K562 (cell line): ENCODE measurements at regions not wholly inside any gene's neighbourhood (a gene's known extent, or its start where the extent isn't known, plus 50 kb on each side); places are given as distances from the start of the nearest gene placed in this dataset.

ENCODE experiments used
- ATAC-seq: fragments of 200-7000 bp; cut with Tn5 transposase; 3 replicates; pipeline ENCODE4 v1.9.1; 2020; ENCODE audit warnings: moderate library complexity
- BruUV-seq: library from RNA; stranded (reverse); fragments of 400-500 nt; replicated peaks from 2 replicates; lab custom pipeline; 2021; lab: Mats Ljungman, UMichigan
- CTCF ChIA-PET: fragments of 300-600 bp; formaldehyde crosslinking; extraction: SDS; loops from one replicate; lab custom pipeline; 2021; ENCODE audit warnings: low intra/inter-chr PET ratio; lab: Yijun Ruan, JAX
- POLR2A ChIA-PET: fragments of 300-600, 350-650 bp; sonication (Branson Sonifier 250); formaldehyde crosslinking; extraction: SDS; loops from one replicate; lab custom pipeline; 2021; ENCODE audit warnings: antibody characterized with exemption, inconsistent platforms; lab: Yijun Ruan, JAX
- DNase-seq, 4 experiments: peaks; one replicate each; pipeline versions ENCODE4 v3.0.0 to v3.0.0-alpha.2; 2011 to 2018; ENCODE audit warnings: low spot score in 3 of 4, mixed read lengths in 3 of 4; ENCODE audit errors: extremely low read depth in 1 of 4
- FAIRE-seq: peaks from 2 replicates; lab custom pipeline; 2011; peaks lifted over from hg19 to GRCh38; lab: Jason Lieb, UNC
- H2AFZ ChIP-seq: 2 replicates; pipeline ENCODE4 v1.6.0; 2011; ENCODE audit warnings: low read depth, low read length, control low read depth, inconsistent platforms
- H3K27ac ChIP-seq: fragments of 200-600 bp; 3 replicates; pipeline ENCODE4 v1.8.0; 2011; ENCODE audit warnings: low read depth, mild to moderate bottlenecking, control low read depth, inconsistent platforms, low read length, moderate library complexity, mixed read lengths; ENCODE audit errors: extremely low read depth
- H3K27me3 ChIP-seq, 2 experiments: fragments of 300-600 bp in 1 of 2; 2 replicates in 1 of 2; 3 replicates in 1 of 2; pipeline versions ENCODE4 v1.6.0 to v1.8.0; 2011; ENCODE audit warnings: inconsistent platforms in 2 of 2, low read length in 2 of 2, mild to moderate bottlenecking in 1 of 2, mixed read lengths in 1 of 2, moderate library complexity in 1 of 2; ENCODE audit not compliant: control insufficient read depth in 2 of 2, insufficient read depth in 2 of 2
- H3K36me3 ChIP-seq: fragments of 300-600 bp; 3 replicates; pipeline ENCODE4 v1.8.0; 2011; ENCODE audit warnings: mild to moderate bottlenecking, low read length, inconsistent platforms; ENCODE audit not compliant: control insufficient read depth, insufficient read depth
- H3K4me1 ChIP-seq, 2 experiments: fragments of 200-600 bp in 1 of 2; replicated peaks in 1 of 2; 2 replicates in 1 of 2; 3 replicates in 1 of 2; pipeline versions ENCODE4 v1.5.1 to v1.8.0; 2011; ENCODE audit warnings: inconsistent platforms in 2 of 2, low read length in 2 of 2, mild to moderate bottlenecking in 1 of 2, mixed read lengths in 1 of 2, moderate library complexity in 1 of 2; ENCODE audit not compliant: control insufficient read depth in 2 of 2, insufficient read depth in 2 of 2
- H3K4me2 ChIP-seq: 2 replicates; pipeline ENCODE4 v1.6.1; 2011; ENCODE audit warnings: low read length, control low read depth, inconsistent platforms, mixed read lengths; ENCODE audit not compliant: insufficient read depth
- H3K4me3 ChIP-seq: fragments of 200-600 bp; sonication (generic), shearing (Covaris generic); 2 replicates; pipeline ENCODE4 v1.5.1; 2016; ENCODE audit warnings: control low read depth, inconsistent platforms
- H3K79me2 ChIP-seq: fragments of 200-600 bp; 3 replicates; pipeline ENCODE4 v1.8.0; 2011; ENCODE audit warnings: low read length, inconsistent platforms; ENCODE audit not compliant: control insufficient read depth, insufficient read depth
- H3K9ac ChIP-seq, 2 experiments: 2 replicates each; pipeline versions ENCODE4 v1.6.0 to v1.6.1; 2011; ENCODE audit warnings: low read depth in 2 of 2, low read length in 2 of 2, control low read depth in 1 of 2, inconsistent platforms in 1 of 2, mild to moderate bottlenecking in 1 of 2, mixed read lengths in 1 of 2; ENCODE audit not compliant: insufficient read depth in 1 of 2
- H3K9me1 ChIP-seq: one replicate; pipeline ENCODE4 v1.6.0; 2011; ENCODE audit warnings: inconsistent platforms, mild to moderate bottlenecking, low read length, moderate library complexity; ENCODE audit not compliant: control insufficient read depth, insufficient read depth
- H3K9me3 ChIP-seq: replicated peaks from 2 replicates; pipeline ENCODE4 v1.5.1; 2011; ENCODE audit warnings: low read depth, low read length, inconsistent platforms; ENCODE audit not compliant: control insufficient read depth, insufficient read depth
- H4K20me1 ChIP-seq: replicated peaks from 2 replicates; pipeline ENCODE4 v1.6.1; 2011; ENCODE audit warnings: low read length, inconsistent platforms, mixed read lengths; ENCODE audit not compliant: control insufficient read depth, insufficient read depth
- CEBPZ ChIP-seq: fragments of 150-350 bp; IDR thresholded peaks from 2 replicates; pipeline ENCODE4 v1.6.1; 2014; ENCODE audit warnings: low read depth, mild to moderate bottlenecking, low read length, borderline replicate concordance
- CTBP1 ChIP-seq: fragments of 450-650 bp; IDR thresholded peaks from 2 replicates; pipeline ENCODE4 v1.6.1; 2016; ENCODE audit warnings: borderline replicate concordance
- DPF2 ChIP-seq: fragments of 450-650 bp; IDR thresholded peaks from 2 replicates; pipeline ENCODE4 v1.6.1; 2016
- EP400 ChIP-seq: fragments of 450-650 bp; IDR thresholded peaks from 2 replicates; pipeline ENCODE4 v1.6.1; 2017; ENCODE audit warnings: antibody characterized with exemption, mild to moderate bottlenecking, moderate library complexity
- FOXP4 ChIP-seq: sonication (generic); formaldehyde crosslinking; IDR thresholded peaks from 2 replicates; pipeline ENCODE4 v1.8.0; 2022; ENCODE audit warnings: mild to moderate bottlenecking, missing genetic modification reagents, borderline replicate concordance
- MTA1 ChIP-seq: fragments of 450-650 bp; IDR thresholded peaks from 2 replicates; pipeline ENCODE4 v1.6.1; 2017; ENCODE audit warnings: borderline replicate concordance
- MXI1 ChIP-seq: IDR thresholded peaks from 2 replicates; pipeline ENCODE4 v1.6.1; 2011; ENCODE audit warnings: low read depth, mild to moderate bottlenecking, improper control_type of control experiment, low read length
- NFRKB ChIP-seq: fragments of 450-650 bp; IDR thresholded peaks from 2 replicates; pipeline ENCODE4 v1.6.1; 2016; ENCODE audit warnings: low read depth
- NRF1 ChIP-seq, 2 experiments: fragments of 450-650 bp; IDR thresholded peaks in 1 of 2; conservative IDR thresholded peaks in 1 of 2; 2 replicates each; pipeline ENCODE4 v1.6.1; 2014; ENCODE audit warnings: mild to moderate bottlenecking in 2 of 2
- PKNOX1 ChIP-seq: fragments of 450-650 bp; IDR thresholded peaks from 2 replicates; pipeline ENCODE4 v1.6.1; 2016
- PRPF4 ChIP-seq: fragments of 200-400 bp; formaldehyde crosslinking; IDR thresholded peaks from one replicate; pipeline ENCODE4 v1.6.1; 2017; ENCODE audit warnings: low read length, low read depth, mild to moderate bottlenecking; ENCODE audit not compliant: insufficient read depth, poor library complexity, severe bottlenecking
- RHOXF2B ChIP-seq: fragments of 250-450 bp; sonication (Bioruptor Pico); conservative IDR thresholded peaks from 2 replicates; pipeline ENCODE4 v1.5.1; 2021
- TFE3 ChIP-seq: fragments of 450-650 bp; formaldehyde crosslinking; IDR thresholded peaks from 2 replicates; pipeline ENCODE4 v1.4.0; 2020; ENCODE audit warnings: mild to moderate bottlenecking, mixed read lengths
- ZBTB8A ChIP-seq: fragments of 450-650 bp; IDR thresholded peaks from 2 replicates; pipeline ENCODE4 v1.6.1; 2018; ENCODE audit warnings: mild to moderate bottlenecking, moderate library complexity; ENCODE audit not compliant: partially characterized antibody
- ZNF354B ChIP-seq: fragments of 250-450 bp; sonication (Bioruptor Pico); IDR thresholded peaks from 2 replicates; pipeline ENCODE4 v1.4.0; 2020
- ZNF551 ChIP-seq: fragments of 250-450 bp; sonication (Bioruptor Pico); IDR thresholded peaks from 2 replicates; pipeline ENCODE4 v1.5.0; 2021; ENCODE audit warnings: mild to moderate bottlenecking, moderate library complexity
- WGBS: fragments of 100-300 bp; shearing (Covaris generic); methylation state at CpG from one replicate; pipeline ENCODE4 v1.1.6; 2016; ENCODE audit warnings: low coverage, mixed read lengths; ENCODE audit not compliant: insufficient coverage; ENCODE audit errors: missing lambda C conversion rate; 5-methylcytosine and 5-hydroxymethylcytosine counted together
- in situ Hi-C: fragments of 300-500 bp; cut with MboI; formaldehyde crosslinking; loops from 4 replicates; pipeline ENCODE4 v1.15.0; 2018; ENCODE audit warnings: inconsistent platforms, mixed read lengths
- intact Hi-C: fragments of 100-400 bp; cut with micrococcal nuclease; formaldehyde crosslinking; loops from 2 replicates; pipeline ENCODE4 v1.14.2; 2022

- H3K79me2 ChIP-seq: no peaks in the 10 kb centered on the region
- no peaks in the 10 kb centered on the region for H3K27me3 ChIP-seq
- ChIA-PET CTCF (no interaction called here), POLR2A (no interaction called here)
- no peak for ATAC-seq
- no peaks in the 10 kb centered on the region for H3K4me1 ChIP-seq
- in situ Hi-C loops: no loop called here
- 3% methylated on average over 9 of the region's 9 CpGs for WGBS
- H3K4me2 ChIP-seq: no peak overlapping the region
- no peak overlapping the region for H3K4me3 ChIP-seq
- no peaks in the 10 kb centered on the region; the same call in 1 of the 2 replicates for H3K9me3 ChIP-seq
- H2AFZ ChIP-seq: no peak overlapping the region
- no peaks in the 10 kb centered on the region for H4K20me1 ChIP-seq
- H3K9ac ChIP-seq: no peak overlapping the region
- intact Hi-C loops: no loop called here
- FAIRE-seq: no peak
- no peak overlapping the region for H3K27ac ChIP-seq
- no peaks in the 10 kb centered on the region for H3K9me1 ChIP-seq
- H3K36me3 ChIP-seq: no peaks in the 10 kb centered on the region
- no peak for DNase-seq
- BruUV-seq: no TSS peak
- TF ChIP-seq PKNOX1 (no peak), NFRKB (no peak), CTBP1 (no peak), FOXP4 (CRISPR knock-in tag) (no peak), EP400 (no peak), ZNF354B (CRISPR knock-in tag) (no peak), ZBTB8A (no peak), DPF2 (no peak), TFE3 (CRISPR knock-in tag) (no peak), RHOXF2B (no peak), MTA1 (no peak), CEBPZ (no peak), NRF1 (conservative IDR thresholded peaks at IDR 0.05 in 1 of 2, IDR thresholded peaks at IDR 0.05 in 1 of 2) (no peak), PRPF4 (no peak), MXI1 (no peak), ZNF551 (no peak)
Measured at GRCh38 chr11:103800406-103801114, 235.9 kb upstream of the DDI1 start.
